ENCODE measurements at regions not wholly inside any gene's neighbourhood (a gene's known extent, or its start where the extent isn't known, plus 50 kb on each side); places are given as distances from the start of the nearest gene placed in this dataset.

DNA sequence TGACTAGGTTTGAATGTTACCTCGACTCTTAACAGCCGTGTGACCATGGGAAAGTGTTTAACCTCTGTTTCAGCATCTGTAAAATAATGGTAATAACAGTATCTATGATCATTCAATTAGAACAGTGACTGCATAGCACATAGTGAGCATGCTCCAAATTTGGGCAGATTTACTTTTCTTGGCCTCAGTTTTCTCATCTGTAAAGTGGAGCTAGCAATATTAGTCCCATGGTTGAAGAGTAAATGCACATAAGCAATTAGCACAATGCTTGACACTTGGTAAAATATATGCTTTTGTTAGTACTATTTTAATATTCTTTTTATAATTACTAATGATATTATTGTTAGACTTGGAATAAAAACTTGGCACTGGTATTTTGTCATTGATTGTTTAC, 66.4 kb upstream of the TANC1 start:
- in situ Hi-C loops (cut with HindIII; ENCODE audit: low pct_unique_long_range_greater_than_20kb, low sequenced_read_pairs) = no loop called here

GRCh38 chr2:158903711-158904405, 64.6 kb upstream of the TANC1 start:
- DNase-seq (ENCODE audit: low read depth) = no peak
- in situ Hi-C loops (cut with HindIII; ENCODE audit: low pct_unique_long_range_greater_than_20kb, low sequenced_read_pairs) = no loop called here

More for the DNA sequence above, 66.4 kb upstream of the TANC1 start:
- no peak for DNase-seq (ENCODE audit: low read depth)

GRCh38 chr2:158904627-158905177, 63.7 kb upstream of the TANC1 start:
- in situ Hi-C loops (cut with HindIII; ENCODE audit: low pct_unique_long_range_greater_than_20kb, low sequenced_read_pairs) = no loop called here
- DNase-seq (ENCODE audit: low read depth) = no peak

GRCh38 chr2:158905341-158905740, 63.1 kb upstream of the TANC1 start:
- DNase-seq (ENCODE audit: low read depth) = no peak
- in situ Hi-C loops (cut with HindIII; ENCODE audit: low pct_unique_long_range_greater_than_20kb, low sequenced_read_pairs) = no loop called here

DNA sequence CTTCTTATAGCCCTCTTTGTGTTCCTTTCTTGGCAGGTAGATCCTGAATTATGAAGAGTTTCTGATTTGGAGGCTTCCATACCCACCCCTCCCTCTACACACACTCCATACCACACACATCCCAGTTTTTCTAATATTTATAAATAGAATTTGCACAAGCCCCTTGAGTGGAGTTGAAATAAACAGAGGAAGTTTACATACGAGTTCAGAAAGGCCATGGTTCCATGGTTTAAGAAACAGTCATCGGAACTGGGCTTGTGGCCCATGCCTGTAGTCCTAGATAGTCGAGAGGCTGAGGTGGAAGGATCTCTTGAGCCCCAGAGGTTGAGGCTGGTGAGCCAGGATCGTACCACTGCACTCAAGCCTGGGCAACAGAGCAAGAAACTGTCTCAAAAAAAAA, 62.7 kb upstream of the TANC1 start:
- in situ Hi-C loops (cut with HindIII; ENCODE audit: low pct_unique_long_range_greater_than_20kb, low sequenced_read_pairs) = no loop called here

GRCh38 chr2:158907926-158908456, 60.4 kb upstream of the TANC1 start:
- DNase-seq (ENCODE audit: low read depth) = peak; percentile 22
- in situ Hi-C loops (cut with HindIII; ENCODE audit: low pct_unique_long_range_greater_than_20kb, low sequenced_read_pairs) = no loop called here

More for the DNA sequence above, 62.7 kb upstream of the TANC1 start:
- DNase-seq (ENCODE audit: low read depth) = no peak

GRCh38 chr2:158912112-158912511, 56.3 kb upstream of the TANC1 start:
- in situ Hi-C loops (cut with HindIII; ENCODE audit: low pct_unique_long_range_greater_than_20kb, low sequenced_read_pairs) = no loop called here
- DNase-seq (ENCODE audit: low read depth) = no peak

GRCh38 chr2:158912765-158913164, 55.7 kb upstream of the TANC1 start:
- in situ Hi-C loops (cut with HindIII; ENCODE audit: low pct_unique_long_range_greater_than_20kb, low sequenced_read_pairs) = no loop called here
- DNase-seq (ENCODE audit: low read depth) = no peak

- no peak for DNase-seq (ENCODE audit: low read depth)
- in situ Hi-C loops (cut with HindIII; ENCODE audit: low pct_unique_long_range_greater_than_20kb, low sequenced_read_pairs) = no loop called here
Measured at GRCh38 chr2:158914066-158914465, 54.4 kb upstream of the TANC1 start.

DNA sequence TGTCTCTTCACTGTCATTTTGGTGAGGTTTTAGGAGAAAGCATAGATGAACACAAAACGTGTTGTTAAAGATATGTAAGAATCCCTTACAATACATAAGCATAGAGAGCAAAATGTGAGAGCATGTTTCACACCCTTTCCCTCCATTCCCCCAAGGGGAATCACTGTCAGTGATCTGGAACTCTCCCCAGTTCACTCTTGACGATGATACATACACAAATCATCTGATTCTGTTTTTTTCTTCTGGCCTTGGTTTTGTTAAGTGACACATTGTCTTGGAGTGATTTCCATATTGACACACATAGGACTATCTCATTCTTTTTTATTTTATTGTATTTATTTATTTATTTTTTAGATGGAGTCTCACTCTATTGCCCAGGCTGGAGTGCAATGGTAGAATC, 53.7 kb upstream of the TANC1 start:
- in situ Hi-C loops (cut with HindIII; ENCODE audit: low pct_unique_long_range_greater_than_20kb, low sequenced_read_pairs) = no loop called here
- no peak for DNase-seq (ENCODE audit: low read depth)

DNA sequence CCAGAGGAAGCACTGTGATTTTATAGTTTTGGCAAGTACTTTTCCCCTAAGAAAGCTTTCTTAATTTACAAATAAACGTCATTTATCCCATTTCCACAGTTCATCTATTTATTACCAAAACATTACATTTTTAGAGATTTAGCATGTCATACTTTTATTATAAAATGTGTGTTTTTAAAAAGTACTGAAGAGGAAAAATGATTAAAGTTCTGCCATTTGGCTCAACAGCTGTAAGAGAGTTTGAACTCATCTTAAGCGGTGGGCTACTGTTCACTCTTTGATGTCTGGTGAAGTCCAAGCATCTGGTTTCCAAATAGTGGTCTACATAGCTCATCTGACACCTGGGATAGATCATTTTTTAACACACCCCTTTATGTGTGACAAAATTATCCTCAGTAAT, 51.3 kb upstream of the TANC1 start:
- in situ Hi-C loops (cut with HindIII; ENCODE audit: low pct_unique_long_range_greater_than_20kb, low sequenced_read_pairs) = no loop called here
- no peak for DNase-seq (ENCODE audit: low read depth)

GRCh38 chr2:158918452-158918851, 50.0 kb upstream of the TANC1 start:
- in situ Hi-C loops (cut with HindIII; ENCODE audit: low pct_unique_long_range_greater_than_20kb, low sequenced_read_pairs) = no loop called here
- no peak for DNase-seq (ENCODE audit: low read depth)
